Limb (tissue), 2 donors: ENCODE measurements at regions not wholly inside any gene's neighbourhood (a gene's known extent, or its start where the extent isn't known, plus 50 kb on each side); places are given as distances from the start of the nearest gene placed in this dataset.
"Not testable (repeated sequence)": the region's sequence is repeated elsewhere in the genome, so short reads cannot be mapped to it uniquely, and the experiment has no call there.

Source experiments
- DNase-seq, 2 donors: peaks; one replicate each; pipeline ENCODE4 v3.0.0-alpha.2; 2016; ENCODE audit errors: extremely low spot score in 2 of 2

GRCh38 chr12:85572956-85573355 is 263.3 kb downstream of the RASSF9 start:
- no peak for DNase-seq

GRCh38 chr12:85573635-85574214 is 262.5 kb downstream of the RASSF9 start:
- no peak for DNase-seq

DNA sequence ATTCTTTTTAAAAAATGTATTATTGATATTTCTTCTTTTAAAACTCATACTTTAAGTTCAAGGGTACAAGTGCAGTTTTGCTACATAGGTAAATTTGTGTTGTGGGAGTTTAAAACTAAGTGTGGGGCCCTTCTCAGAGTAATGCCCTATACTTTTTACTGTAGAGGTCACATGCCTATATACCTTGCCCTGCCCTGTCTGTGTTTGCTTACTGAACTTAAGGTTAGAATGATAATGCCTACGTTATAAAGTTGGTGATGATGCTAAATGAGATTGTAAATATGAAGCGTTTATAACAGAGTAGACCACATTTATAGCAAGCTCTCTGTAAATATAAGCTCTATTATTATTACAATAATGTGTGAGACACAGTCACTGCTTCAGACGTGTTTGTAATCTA is 261.9 kb downstream of the RASSF9 start:
- DNase-seq: no peak

DNA sequence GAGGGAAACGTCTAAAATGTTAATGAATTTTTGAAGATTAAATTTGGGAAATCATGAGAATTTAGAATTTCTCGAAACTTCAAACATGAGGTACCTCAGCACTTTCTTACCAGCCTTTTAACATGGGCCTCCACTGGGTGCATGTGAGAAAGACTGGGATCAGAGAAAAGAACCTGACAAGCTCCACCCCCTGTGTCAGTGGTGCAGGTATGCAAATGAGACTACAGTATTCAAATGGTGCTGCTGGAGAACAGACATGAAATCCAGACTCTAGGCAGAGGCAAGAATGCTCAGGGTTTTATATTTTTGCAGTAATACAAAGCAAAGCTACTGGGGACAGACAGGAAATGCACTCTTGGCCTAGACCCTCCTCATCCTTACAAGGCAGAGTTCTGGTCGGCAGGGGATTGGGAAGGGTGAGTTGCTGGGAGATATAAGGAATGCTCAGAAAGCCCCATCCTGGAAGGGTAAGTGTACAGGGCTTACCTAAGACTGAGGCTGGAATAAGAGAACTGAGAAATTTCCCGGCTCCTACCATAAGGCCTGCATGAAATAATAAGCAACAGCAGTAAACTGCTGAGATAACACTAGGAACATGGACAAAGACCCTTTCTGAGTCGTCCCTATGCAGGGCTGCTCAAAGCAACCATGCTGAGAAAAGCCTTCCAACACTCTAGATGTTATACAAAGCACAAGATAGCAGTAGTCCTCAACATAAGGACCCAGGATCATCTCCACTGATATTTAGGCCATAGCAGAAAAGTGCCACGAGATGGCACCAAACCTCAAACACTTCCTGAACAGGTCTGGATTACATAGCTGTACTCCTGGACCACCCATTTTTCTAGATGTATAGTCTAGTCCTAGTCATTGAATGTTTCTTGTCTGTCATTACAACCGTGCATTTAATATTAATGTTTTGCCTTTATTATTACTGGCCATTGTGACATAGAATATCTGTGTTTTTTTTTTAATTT is 260.8 kb downstream of the RASSF9 start:
- peak; percentile 46 to 58 for DNase-seq

GRCh38 chr12:85580562-85581168 is 255.5 kb downstream of the RASSF9 start:
- no peak for DNase-seq

- DNase-seq: no peak
Observed at GRCh38 chr12:85587158-85587557, 249.1 kb downstream of the RASSF9 start.

GRCh38 chr12:85588221-85588620 is 248.0 kb downstream of the RASSF9 start:
- DNase-seq: no peak

GRCh38 chr12:85600841-85601240 is 235.4 kb downstream of the RASSF9 start:
- no peak for DNase-seq

GRCh38 chr12:85603556-85603955 is 232.7 kb downstream of the RASSF9 start:
- no peak for DNase-seq

DNA sequence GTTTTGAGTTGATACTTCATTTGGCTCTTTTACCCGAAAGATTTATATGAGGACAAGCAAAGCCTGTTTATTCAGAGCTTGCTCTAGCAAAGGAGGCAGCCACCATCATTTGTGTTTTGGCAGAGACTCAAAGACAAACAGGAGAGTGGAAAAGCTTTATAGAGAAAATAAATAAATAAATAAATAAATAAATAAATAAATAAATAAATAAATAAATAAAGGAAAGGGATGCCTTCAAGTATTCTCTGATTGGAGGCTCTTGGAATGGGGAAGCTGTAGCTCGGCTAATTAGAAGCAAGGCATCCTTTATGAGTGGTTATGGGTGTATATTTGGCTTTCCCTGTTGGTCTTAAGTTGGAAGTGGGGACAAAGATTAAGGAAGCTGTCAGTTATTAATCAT is 229.8 kb downstream of the RASSF9 start:
- no peak for DNase-seq

GRCh38 chr12:85609778-85610177 is 226.4 kb downstream of the RASSF9 start:
- no peak for DNase-seq

- no peak for DNase-seq
Observed at GRCh38 chr12:85610194-85610593, 226.0 kb downstream of the RASSF9 start.

- no peak for DNase-seq
Observed at GRCh38 chr12:85616201-85616600, 220.0 kb downstream of the RASSF9 start.

DNA sequence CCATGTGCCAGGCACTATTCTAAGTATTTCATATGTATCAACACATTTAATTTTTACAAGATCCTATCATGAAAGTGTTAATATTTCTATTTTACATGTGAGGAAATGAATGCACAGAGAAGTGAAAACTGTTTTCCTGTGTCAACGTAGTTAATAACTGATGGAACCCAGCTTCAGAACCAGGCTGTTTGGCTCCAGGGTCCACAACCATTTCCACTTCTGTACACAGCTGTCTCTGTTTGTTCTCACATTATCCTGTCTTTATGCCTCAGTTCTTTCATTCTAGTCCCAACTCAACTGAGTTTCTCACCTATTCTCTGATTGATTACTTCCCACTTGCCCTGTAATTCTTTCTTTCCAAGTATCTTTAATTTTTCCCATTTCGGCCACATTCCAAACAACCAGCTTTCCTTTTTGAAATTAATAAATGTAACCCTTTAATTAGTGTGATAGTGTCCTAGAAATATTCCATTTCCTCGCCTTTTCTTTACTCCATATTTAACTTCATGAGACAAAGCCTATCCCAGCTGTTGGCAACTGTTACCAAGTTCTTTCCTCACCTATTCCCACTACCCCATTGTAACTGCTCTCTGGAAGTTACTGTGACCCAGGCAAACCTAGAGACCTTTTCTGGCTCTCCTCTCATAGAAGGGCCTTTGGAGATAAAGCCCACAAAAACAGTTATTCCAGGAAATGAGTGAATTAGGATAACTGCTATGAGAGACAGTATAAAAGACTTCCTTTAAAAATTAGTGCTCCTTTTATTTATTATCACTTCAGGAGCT is 218.7 kb downstream of the RASSF9 start:
- DNase-seq: no peak

- no peak for DNase-seq
Observed at GRCh38 chr12:85621041-85621440, 215.2 kb downstream of the RASSF9 start.

DNA sequence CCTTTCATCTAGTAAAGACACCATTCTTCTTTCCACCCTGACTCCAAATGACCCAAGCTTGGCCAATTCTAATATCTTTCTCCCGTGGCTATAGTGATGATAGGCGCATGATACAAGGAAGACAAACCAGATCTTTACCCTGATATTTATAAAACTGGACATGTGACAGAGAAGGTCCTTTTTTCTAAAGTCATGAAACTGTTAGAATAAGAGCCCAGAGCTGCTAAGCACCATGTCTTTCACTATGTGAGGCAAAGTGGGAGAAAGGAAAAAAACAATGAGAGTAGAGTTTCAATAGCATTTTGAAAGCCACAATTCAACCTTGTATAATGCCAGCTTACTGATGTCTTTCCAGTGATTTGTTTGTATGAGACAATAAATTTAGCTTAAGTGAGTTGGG is 212.4 kb downstream of the RASSF9 start:
- no peak for DNase-seq

GRCh38 chr12:85625467-85625866 is 210.7 kb downstream of the RASSF9 start:
- DNase-seq: no peak

DNA sequence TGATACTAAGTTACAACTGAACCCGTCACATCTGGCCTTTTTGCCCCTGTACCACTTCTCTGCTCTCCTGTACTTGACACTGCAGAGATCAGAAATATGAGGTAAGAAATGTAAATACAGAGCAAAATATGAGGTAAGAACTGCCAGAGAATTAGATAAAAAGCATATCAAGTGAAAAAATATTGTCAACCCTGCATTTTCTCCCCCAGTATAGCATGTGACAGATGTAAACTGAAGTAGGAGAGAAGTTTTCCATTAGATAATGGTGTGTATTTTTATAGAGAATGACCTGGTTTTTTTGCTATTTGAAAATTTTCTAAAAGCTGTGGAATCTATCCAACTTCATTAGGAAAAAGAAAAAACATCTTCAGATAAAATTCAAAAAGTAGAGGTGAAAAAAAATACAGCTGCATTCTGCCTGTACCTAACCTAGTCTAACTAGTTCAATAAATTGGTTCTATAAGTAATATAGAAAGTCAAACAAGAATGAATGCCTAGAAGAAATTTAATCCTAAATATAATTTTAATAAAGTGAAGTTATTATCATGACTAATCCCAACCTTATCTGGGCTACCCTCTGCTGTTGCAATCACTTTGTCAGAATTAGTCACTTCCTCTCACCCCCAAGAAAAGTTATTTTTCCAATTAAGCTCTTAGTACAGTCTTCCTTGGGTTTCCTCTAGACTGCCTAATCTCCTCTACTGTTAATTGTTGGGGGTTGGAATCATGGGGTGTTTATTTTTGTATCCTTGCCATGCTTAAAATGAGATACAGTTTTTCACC is 210.0 kb downstream of the RASSF9 start:
- DNase-seq: no peak

GRCh38 chr12:85626784-85627171 is 209.4 kb downstream of the RASSF9 start:
- DNase-seq: no peak

DNA sequence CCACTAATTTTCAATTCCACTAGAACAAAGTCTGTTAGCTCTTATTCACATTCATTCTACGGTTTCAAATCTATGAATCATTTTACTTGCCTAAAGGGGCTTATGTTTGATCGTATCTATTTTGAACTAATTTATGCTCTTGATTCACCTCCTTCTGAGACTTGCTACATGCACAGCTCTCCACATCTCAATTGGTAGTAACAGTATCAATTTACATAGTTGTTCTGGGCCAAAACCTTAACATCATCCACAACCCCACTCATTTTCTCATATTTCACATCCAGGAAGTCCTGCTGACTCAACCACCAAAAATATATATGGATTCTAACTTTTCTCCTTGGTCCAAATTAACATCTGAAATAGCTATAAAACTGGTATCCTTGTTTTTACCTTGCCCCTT is 208.6 kb downstream of the RASSF9 start:
- DNase-seq: no peak

DNA sequence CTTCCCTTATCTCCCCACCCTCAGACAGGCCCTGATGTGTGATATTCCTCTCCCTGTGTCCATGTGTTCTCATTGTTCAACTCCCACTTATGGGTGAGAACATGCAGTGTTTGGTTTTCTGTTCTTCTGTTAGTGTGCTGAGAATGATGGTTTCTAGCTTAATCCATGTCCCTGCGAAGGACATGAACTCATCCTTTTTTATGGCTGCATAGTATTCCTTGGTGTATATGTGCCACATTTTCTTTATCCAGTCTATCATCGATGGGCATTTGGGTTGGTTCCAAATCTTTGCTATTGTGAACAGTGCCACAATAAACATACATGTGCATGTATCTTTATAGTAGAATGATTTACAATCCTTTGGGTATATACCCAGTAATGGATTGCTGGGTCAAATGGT is 207.6 kb downstream of the RASSF9 start:
- not testable (repeated sequence) for DNase-seq
